ENCODE measurements at regions not wholly inside any gene's neighbourhood (a gene's known extent, or its start where the extent isn't known, plus 50 kb on each side); places are given as distances from the start of the nearest gene placed in this dataset.

DNA sequence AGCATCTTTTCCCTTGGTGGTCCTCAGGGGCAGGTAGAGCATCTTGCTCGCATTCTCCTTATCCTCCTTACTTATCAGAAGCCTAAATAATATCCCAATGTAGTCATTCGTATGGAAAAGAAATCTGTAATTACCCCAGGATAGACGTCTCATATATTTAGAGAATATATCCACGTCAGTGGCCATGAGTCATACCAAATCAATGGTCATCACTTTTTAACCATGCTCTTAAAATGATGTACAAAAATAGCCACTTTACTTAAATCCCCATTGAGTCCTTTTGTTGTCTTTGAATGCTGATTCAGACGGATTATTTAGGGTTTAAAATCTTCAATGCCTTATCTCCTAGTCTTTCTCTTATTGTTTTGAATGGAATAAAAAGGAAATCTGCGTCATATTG is 231.7 kb upstream of the STXBP5 start:
- Histone ChIP-seq H3K36me3 (no peaks in the 10 kb centered on the region), H3K27me3 (no peaks in the 10 kb centered on the region), H3K9me3 (no peaks in the 10 kb centered on the region), H3K27ac (no peak overlapping the region), H3K4me3 (no peak overlapping the region), H3K4me1 (no peaks in the 10 kb centered on the region)
- TF ChIP-seq POLR2A (IDR thresholded peaks at IDR 0.05): no peak
- TF ChIP-seq, protein P1, sequence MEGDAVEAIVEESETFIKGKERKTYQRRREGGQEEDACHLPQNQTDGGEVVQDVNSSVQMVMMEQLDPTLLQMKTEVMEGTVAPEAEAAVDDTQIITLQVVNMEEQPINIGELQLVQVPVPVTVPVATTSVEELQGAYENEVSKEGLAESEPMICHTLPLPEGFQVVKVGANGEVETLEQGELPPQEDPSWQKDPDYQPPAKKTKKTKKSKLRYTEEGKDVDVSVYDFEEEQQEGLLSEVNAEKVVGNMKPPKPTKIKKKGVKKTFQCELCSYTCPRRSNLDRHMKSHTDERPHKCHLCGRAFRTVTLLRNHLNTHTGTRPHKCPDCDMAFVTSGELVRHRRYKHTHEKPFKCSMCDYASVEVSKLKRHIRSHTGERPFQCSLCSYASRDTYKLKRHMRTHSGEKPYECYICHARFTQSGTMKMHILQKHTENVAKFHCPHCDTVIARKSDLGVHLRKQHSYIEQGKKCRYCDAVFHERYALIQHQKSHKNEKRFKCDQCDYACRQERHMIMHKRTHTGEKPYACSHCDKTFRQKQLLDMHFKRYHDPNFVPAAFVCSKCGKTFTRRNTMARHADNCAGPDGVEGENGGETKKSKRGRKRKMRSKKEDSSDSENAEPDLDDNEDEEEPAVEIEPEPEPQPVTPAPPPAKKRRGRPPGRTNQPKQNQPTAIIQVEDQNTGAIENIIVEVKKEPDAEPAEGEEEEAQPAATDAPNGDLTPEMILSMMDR (IDR thresholded peaks at IDR 0.05): no peak
- no peak for DNase-seq
- intact Hi-C loops (cut with DNase I; ENCODE audit: low total_unique reads): no loop called here

DNA sequence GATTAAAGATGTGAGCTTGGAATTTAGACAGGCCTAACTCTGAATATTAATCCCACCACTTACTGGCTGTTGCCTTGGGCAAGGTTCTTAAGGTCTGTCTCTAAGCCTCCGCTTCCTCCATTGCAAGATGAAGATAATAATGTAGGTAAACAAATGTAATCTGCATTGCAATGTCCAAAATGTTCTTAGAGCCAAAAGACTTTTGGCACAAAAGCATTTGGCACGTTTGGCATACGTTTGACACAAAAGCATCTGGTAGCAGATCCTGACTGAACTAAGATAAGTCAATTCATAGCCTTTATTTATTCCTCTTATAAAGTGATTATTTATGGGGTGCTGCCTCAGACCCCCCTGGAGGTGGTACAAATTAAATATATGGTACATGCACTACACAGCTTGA is 229.9 kb upstream of the STXBP5 start:
- Histone ChIP-seq H3K9me3 (no peaks in the 10 kb centered on the region), H3K27me3 (no peaks in the 10 kb centered on the region), H3K36me3 (no peaks in the 10 kb centered on the region), H3K27ac (no peak overlapping the region), H3K4me3 (no peak overlapping the region), H3K4me1 (no peaks in the 10 kb centered on the region)
- DNase-seq: no peak
- TF ChIP-seq, protein P1 (IDR thresholded peaks at IDR 0.05): no peak
- TF ChIP-seq POLR2A (IDR thresholded peaks at IDR 0.05): no peak
- intact Hi-C loops (cut with DNase I; ENCODE audit: low total_unique reads): no loop called here

DNA sequence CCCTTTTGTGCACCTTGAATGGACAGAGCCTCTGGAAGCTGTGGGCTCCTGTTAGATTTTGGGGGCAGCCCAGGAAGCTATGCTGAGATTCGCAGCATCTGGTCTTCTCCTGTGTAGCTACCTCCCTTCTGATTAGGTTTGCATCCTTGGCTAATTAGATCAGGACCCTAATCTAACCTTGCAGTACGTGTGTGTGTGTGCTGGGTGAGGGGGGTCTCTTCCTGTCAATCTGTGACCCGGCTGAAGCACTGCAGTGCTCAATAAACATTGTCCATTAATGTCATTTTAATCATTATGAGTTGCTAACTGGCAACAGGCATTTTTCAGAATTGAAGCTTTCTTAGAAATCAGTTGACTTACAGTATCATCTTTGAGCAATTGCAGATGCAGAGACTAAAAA is 229.1 kb upstream of the STXBP5 start:
- DNase-seq: no peak
- no peaks in the 10 kb centered on the region for H3K9me3 ChIP-seq
- TF ChIP-seq POLR2A (IDR thresholded peaks at IDR 0.05): no peak
- H3K27ac ChIP-seq: no peak overlapping the region
- intact Hi-C loops (cut with DNase I; ENCODE audit: low total_unique reads): no loop called here
- H3K27me3 ChIP-seq: no peaks in the 10 kb centered on the region
- no peaks in the 10 kb centered on the region for H3K36me3 ChIP-seq
- no peak overlapping the region for H3K4me3 ChIP-seq
- H3K4me1 ChIP-seq: no peaks in the 10 kb centered on the region

DNA sequence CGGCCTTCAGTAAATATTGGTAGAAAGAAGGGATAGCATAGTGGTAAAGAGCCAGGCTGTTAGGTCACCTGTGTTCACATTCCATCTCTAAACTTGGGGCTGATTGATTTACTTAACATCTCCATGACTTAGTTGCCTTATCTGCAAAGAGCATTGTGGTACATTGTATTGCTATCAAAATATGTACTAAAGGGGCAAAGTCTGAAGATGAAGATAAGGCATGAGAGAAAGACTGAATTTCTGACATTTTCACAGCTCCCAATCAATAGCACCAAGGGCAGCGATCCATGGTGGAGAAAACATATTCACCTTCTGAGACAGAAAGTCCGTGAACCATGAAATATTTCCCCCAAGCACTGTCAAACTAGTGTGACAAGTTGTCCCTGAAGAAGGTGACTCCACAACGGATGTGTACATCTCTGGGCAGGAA is 223.3 kb upstream of the STXBP5 start:
- Histone ChIP-seq H3K4me1 (no peaks in the 10 kb centered on the region), H3K27ac (no peak overlapping the region), H3K4me3 (no peak overlapping the region), H3K36me3 (no peaks in the 10 kb centered on the region), H3K27me3 (no peaks in the 10 kb centered on the region), H3K9me3 (no peaks in the 10 kb centered on the region)
- intact Hi-C loops (cut with DNase I; ENCODE audit: low total_unique reads): no loop called here
- DNase-seq: no peak
- TF ChIP-seq, protein P1 (IDR thresholded peaks at IDR 0.05): no peak
- no peak for TF ChIP-seq POLR2A (IDR thresholded peaks at IDR 0.05)

DNA sequence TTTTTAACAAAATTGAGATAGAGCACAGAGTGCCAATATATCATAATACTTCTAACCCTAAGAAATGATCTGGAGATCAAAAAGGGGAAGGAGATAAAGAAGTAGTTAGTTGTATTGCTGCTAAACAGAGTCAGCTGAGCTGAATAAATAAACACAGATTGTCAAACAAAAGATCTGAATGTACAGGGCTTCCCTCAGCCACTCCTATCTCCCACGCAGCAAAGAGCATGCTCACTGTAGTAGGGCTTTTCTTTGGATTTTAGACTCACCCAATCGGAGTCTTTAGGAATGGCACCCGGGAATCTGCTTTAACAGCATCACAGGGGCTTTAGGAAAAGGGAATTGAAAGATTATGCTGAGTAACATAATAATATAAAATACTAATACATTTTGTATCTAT is 222.2 kb upstream of the STXBP5 start:
- no peak overlapping the region for H3K4me3 ChIP-seq
- peaks cover 0 to 3% of the 10 kb centered on the region in 2 donors for H3K9me3 ChIP-seq
- no peak for DNase-seq
- no peak for TF ChIP-seq POLR2A (IDR thresholded peaks at IDR 0.05)
- TF ChIP-seq, protein P1 (IDR thresholded peaks at IDR 0.05): no peak
- no peaks in the 10 kb centered on the region for H3K36me3 ChIP-seq
- H3K4me1 ChIP-seq: no peaks in the 10 kb centered on the region
- intact Hi-C loops (cut with DNase I; ENCODE audit: low total_unique reads): no loop called here
- no peak overlapping the region for H3K27ac ChIP-seq
- H3K27me3 ChIP-seq: no peaks in the 10 kb centered on the region

DNA sequence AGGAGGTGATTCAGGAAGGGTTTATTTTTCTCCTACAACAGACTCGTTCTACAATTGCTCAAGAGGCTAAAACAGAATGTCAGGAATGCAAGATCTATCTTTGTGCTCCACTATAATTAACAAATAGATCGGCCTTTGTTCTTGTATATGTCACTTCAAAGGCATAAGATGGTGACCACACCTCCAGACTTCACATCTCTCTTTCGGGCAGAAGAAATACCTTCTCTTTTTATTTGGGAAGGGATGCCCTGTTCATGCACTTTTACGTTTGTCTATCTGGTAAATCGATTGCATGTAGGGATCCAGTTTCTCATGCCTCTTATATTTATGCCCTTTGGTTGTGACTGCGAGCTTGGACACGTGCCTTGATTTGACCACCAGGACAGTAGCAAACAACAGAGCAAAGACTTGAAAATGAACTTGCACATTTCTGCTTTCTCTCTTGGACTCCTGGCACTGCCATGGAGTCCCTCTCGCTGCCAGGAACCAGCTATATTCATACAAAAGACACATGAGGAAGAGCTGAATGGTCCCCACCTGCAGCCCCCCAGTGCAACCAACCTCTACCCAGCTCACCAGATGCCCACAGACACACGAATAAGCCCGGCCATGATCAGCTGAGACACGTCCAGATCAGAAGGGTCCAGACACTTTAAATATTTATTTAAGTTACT is 219.8 kb upstream of the STXBP5 start:
- Histone ChIP-seq H3K27me3 (no peaks in the 10 kb centered on the region), H3K27ac (no peak overlapping the region), H3K4me1 (no peaks in the 10 kb centered on the region), H3K4me3 (no peak overlapping the region), H3K36me3 (no peaks in the 10 kb centered on the region), H3K9me3 (peaks cover 0 to 5% of the 10 kb centered on the region in 2 donors)
- TF ChIP-seq, protein P1 (IDR thresholded peaks at IDR 0.05): no peak
- no peak for TF ChIP-seq POLR2A (IDR thresholded peaks at IDR 0.05)
- intact Hi-C loops (cut with DNase I; ENCODE audit: low total_unique reads): no loop called here
- no peak for DNase-seq

Measured in uterus (tissue), 3 donors.